ENCODE measurements at regions not wholly inside any gene's neighbourhood (a gene's known extent, or its start where the extent isn't known, plus 50 kb on each side); places are given as distances from the start of the nearest gene placed in this dataset.

DNA sequence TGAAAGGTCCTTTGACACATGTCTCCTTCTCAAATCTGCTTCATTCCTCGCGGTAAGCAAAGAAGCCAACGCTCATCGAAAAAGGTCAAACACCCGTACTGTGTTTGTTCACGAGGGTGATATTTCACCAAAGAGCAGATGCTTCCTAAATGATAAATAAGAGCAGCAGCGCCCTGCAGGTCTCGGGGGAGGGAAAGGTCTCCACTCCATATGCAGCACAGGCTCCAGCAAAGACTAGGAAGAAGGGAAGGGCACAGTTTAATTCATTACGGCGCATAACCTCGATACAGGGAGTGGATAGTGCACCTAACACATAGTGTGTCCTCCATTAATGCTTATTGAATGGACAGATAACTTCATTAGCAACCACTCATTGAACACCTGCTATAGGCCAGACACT lies 593.3 kb downstream of the CDK5RAP2 start:
- TF ChIP-seq, protein P1, sequence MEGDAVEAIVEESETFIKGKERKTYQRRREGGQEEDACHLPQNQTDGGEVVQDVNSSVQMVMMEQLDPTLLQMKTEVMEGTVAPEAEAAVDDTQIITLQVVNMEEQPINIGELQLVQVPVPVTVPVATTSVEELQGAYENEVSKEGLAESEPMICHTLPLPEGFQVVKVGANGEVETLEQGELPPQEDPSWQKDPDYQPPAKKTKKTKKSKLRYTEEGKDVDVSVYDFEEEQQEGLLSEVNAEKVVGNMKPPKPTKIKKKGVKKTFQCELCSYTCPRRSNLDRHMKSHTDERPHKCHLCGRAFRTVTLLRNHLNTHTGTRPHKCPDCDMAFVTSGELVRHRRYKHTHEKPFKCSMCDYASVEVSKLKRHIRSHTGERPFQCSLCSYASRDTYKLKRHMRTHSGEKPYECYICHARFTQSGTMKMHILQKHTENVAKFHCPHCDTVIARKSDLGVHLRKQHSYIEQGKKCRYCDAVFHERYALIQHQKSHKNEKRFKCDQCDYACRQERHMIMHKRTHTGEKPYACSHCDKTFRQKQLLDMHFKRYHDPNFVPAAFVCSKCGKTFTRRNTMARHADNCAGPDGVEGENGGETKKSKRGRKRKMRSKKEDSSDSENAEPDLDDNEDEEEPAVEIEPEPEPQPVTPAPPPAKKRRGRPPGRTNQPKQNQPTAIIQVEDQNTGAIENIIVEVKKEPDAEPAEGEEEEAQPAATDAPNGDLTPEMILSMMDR (IDR thresholded peaks at IDR 0.05), result no peak
- no peaks in the 10 kb centered on the region for H3K36me3 ChIP-seq
- H3K4me1 ChIP-seq, result no peaks in the 10 kb centered on the region
- H3K4me3 ChIP-seq, result no peak overlapping the region
- H3K27me3 ChIP-seq, result no peaks in the 10 kb centered on the region
- no peaks in the 10 kb centered on the region for H3K9me3 ChIP-seq
- intact Hi-C loops (cut with DNase I), result no loop called here
- no peak overlapping the region for H3K27ac ChIP-seq
- no peak for DNase-seq (ENCODE audit: low spot score in 2 of 2)

- Histone ChIP-seq H3K36me3 (no peaks in the 10 kb centered on the region), H3K9me3 (no peaks in the 10 kb centered on the region), H3K4me1 (no peaks in the 10 kb centered on the region), H3K4me3 (no peak overlapping the region), H3K27me3 (no peaks in the 10 kb centered on the region), H3K27ac (no peak overlapping the region)
- TF ChIP-seq, protein P1 (IDR thresholded peaks at IDR 0.05), result no peak
- no peak for DNase-seq (ENCODE audit: low spot score in 2 of 2)
- intact Hi-C loops (cut with DNase I), result no loop called here
Measured at GRCh38 chr9:119986205-119986604, 593.8 kb downstream of the CDK5RAP2 start.

DNA sequence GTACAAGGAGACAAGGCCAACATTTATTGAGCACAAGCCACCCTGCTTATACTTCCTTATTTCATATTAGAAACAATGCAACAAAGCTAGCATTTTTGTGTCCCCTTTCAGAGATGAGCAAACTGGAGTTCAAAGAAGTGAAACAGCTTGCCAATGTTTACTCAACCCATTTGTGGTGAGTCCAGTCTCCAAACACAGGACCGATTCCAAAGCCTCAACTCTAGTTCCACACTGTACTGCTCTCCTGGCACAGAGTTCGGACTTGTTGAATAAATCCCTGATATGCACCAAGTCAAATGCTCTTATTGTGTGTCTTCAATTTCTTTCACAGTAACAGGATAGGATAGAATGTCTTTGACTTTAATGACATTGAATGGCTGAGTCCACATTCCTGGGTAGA lies 604.8 kb upstream of the BRINP1 start:
- no peaks in the 10 kb centered on the region for H3K27me3 ChIP-seq
- H3K4me3 ChIP-seq, result no peak overlapping the region
- H3K27ac ChIP-seq, result no peak overlapping the region
- H3K9me3 ChIP-seq, result no peaks in the 10 kb centered on the region
- no peaks in the 10 kb centered on the region for H3K4me1 ChIP-seq
- TF ChIP-seq, protein P1 (IDR thresholded peaks at IDR 0.05), result no peak
- no peaks in the 10 kb centered on the region for H3K36me3 ChIP-seq
- intact Hi-C loops (cut with DNase I), result no loop called here
- DNase-seq (ENCODE audit: low spot score in 2 of 2), result no peak

GRCh38 chr9:119968836-119969707 lies 599.8 kb upstream of the BRINP1 start:
- Histone ChIP-seq H3K4me1 (peaks cover 0 to 3% of the 10 kb centered on the region in 2 donors), H3K27ac (no peak overlapping the region), H3K4me3 (no peak overlapping the region), H3K9me3 (no peaks in the 10 kb centered on the region), H3K36me3 (no peaks in the 10 kb centered on the region), H3K27me3 (no peaks in the 10 kb centered on the region)
- intact Hi-C loops (cut with DNase I), result loop anchor here (1.0 kb wide), 1 partner anchor 413 kb away; no protein-coding TSS in a partner anchor
- TF ChIP-seq, protein P1 (IDR thresholded peaks at IDR 0.05), result peak; percentile 69 to 95 (median 93)
- DNase-seq (ENCODE audit: low spot score in 2 of 2), result peak in 1 of 2 donors; percentile 85

DNA sequence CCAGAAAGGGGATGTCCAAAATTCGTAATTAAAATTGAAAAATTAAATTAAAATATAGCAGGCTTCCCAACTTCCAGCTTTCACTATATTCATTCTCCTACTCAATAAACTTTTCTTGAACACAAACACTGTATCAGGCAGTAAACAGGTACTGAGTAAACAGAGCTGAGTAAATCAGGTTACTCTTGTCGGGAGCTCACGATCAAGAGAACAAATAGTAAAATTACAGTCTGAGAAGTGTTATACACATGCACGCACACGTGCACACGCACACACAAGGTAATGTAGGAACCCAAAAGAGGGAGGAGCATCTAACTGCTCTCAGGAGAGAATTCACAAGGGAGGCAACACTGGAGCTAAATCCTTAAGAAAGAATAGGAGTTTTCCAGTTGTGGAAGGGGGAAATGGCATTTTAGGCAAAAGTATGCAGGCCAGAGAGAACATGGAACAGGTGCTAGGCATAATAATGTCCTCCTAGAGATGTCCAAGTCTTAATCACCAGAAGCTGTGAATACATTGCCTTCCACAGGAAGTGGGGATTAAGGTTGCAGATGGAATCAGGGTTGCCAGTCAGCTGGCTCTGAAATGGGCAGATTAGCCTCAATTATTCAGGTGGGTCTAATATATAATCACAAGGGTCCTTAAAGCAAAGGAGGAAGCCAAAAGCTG lies 598.8 kb upstream of the BRINP1 start:
- TF ChIP-seq, protein P1 (IDR thresholded peaks at IDR 0.05), result no peak
- intact Hi-C loops (cut with DNase I), result no loop called here
- no peak for DNase-seq (ENCODE audit: low spot score in 2 of 2)

More for the DNA sequence above, 598.8 kb upstream of the BRINP1 start:
- H3K4me3 ChIP-seq, result no peak overlapping the region
- H3K27me3 ChIP-seq, result no peaks in the 10 kb centered on the region
- no peaks in the 10 kb centered on the region for H3K9me3 ChIP-seq
- no peak overlapping the region for H3K27ac ChIP-seq
- peaks cover 0 to 9% of the 10 kb centered on the region in 2 donors for H3K4me1 ChIP-seq
- H3K36me3 ChIP-seq, result no peaks in the 10 kb centered on the region

Data from ascending aorta (tissue), 2 donors.